Aorta (tissue), 5 donors: ENCODE measurements at regions not wholly inside any gene's neighbourhood (a gene's known extent, or its start where the extent isn't known, plus 50 kb on each side); places are given as distances from the start of the nearest gene placed in this dataset.

Experiments used
- ATAC-seq: fragments of 200-7000 bp; cut with Tn5 transposase; one replicate; pipeline ENCODE4 v1.9.1; 2022; ENCODE audit warnings: moderate library complexity; ENCODE audit not compliant: low FRiP score
- DNase-seq, 2 donors: peaks; one replicate each; pipeline ENCODE4 v3.0.0-alpha.2; 2020
- H3K27ac ChIP-seq, 2 donors: one replicate each; pipeline ENCODE4 v1.5.1; 2013; ENCODE audit warnings: low read length in 2 of 2, mild to moderate bottlenecking in 2 of 2, moderate library complexity in 2 of 2, control low read depth in 1 of 2, inconsistent platforms in 1 of 2, low read depth in 1 of 2
- H3K27me3 ChIP-seq, 2 donors: one replicate each; pipeline ENCODE4 v1.6.1; 2013; ENCODE audit warnings: control low read depth in 1 of 2, low read length in 1 of 2, mild to moderate bottlenecking in 1 of 2, moderate library complexity in 1 of 2; ENCODE audit not compliant: insufficient read depth in 2 of 2, control insufficient read depth in 1 of 2
- H3K36me3 ChIP-seq, 2 donors: one replicate each; pipeline ENCODE4 v1.6.1; 2013; ENCODE audit warnings: control low read depth in 1 of 2, low read length in 1 of 2, mild to moderate bottlenecking in 1 of 2; ENCODE audit not compliant: insufficient read depth in 2 of 2, control insufficient read depth in 1 of 2
- H3K4me1 ChIP-seq, 2 donors: one replicate each; pipeline ENCODE4 v1.6.1; 2013; ENCODE audit warnings: low read length in 2 of 2, control low read depth in 1 of 2, mild to moderate bottlenecking in 1 of 2, moderate library complexity in 1 of 2; ENCODE audit not compliant: insufficient read depth in 2 of 2, control insufficient read depth in 1 of 2
- H3K4me3 ChIP-seq, 2 donors: one replicate each; pipeline ENCODE4 v1.5.1; 2013; ENCODE audit warnings: low read length in 2 of 2, control low read depth in 1 of 2, mild to moderate bottlenecking in 1 of 2
- H3K9me3 ChIP-seq: one replicate; pipeline ENCODE4 v1.6.1; 2013; ENCODE audit warnings: mild to moderate bottlenecking, low read length; ENCODE audit not compliant: control insufficient read depth
- WGBS, 2 donors: extraction: QIAGEN DNeasy Blood & Tissue Kit; methylation state at CpG; one replicate each; pipeline ENCODE4 v1.1.7; 2013; 5-methylcytosine and 5-hydroxymethylcytosine counted together
- intact Hi-C, 2 donors: fragments of 100-400 bp; cut with DNase I; formaldehyde crosslinking; loops; one replicate each; pipeline versions ENCODE4 v1.14.2 to v1.15.0; 2022
- donor health status: healthy with polysubstance abuse.
- donor health status: Bipolar disorder and iron deficiency.
- donor health status: DM: no; HTN: no; CAD: no.
- donor health status: DM: no; HTN: no; CAD: no.
- donor health status: DM: yes; HTN: yes; CAD: no.

GRCh38 chr18:10121028-10121427, 207.2 kb downstream of the VAPA start:
- no peak for DNase-seq
- intact Hi-C loops, result no loop called here
- no peak for ATAC-seq

GRCh38 chr18:10121786-10122515, 208.1 kb downstream of the VAPA start:
- Histone ChIP-seq H3K27ac (no peak overlapping the region), H3K36me3 (no peaks in the 10 kb centered on the region), H3K9me3 (no peaks in the 10 kb centered on the region), H3K4me3 (no peak overlapping the region), H3K27me3 (no peaks in the 10 kb centered on the region), H3K4me1 (peaks cover 0 to 3% of the 10 kb centered on the region in 2 donors)
- 28 to 31% methylated on average over 11 of the region's 11 CpGs for WGBS, 2 donors
- ATAC-seq, result no peak
- DNase-seq, result no peak
- intact Hi-C loops, result no loop called here

More at GRCh38 chr18:10121028-10121427, 207.2 kb downstream of the VAPA start:
- Histone ChIP-seq H3K4me3 (no peak overlapping the region), H3K9me3 (no peaks in the 10 kb centered on the region), H3K4me1 (peaks cover 0 to 3% of the 10 kb centered on the region in 2 donors), H3K27ac (no peak overlapping the region), H3K36me3 (no peaks in the 10 kb centered on the region), H3K27me3 (no peaks in the 10 kb centered on the region)
- WGBS, 2 donors, result 71% methylated on average over 1 of the region's 1 CpG

GRCh38 chr18:10122988-10123950, 209.5 kb downstream of the VAPA start:
- intact Hi-C loops, result no loop called here
- H3K4me3 ChIP-seq, result no peak overlapping the region
- no peaks in the 10 kb centered on the region for H3K9me3 ChIP-seq
- ATAC-seq (no peak), DNase-seq (no peak)
- no peaks in the 10 kb centered on the region for H3K27me3 ChIP-seq
- H3K4me1 ChIP-seq, result peaks cover 0 to 3% of the 10 kb centered on the region in 2 donors
- 92 to 94% methylated on average over 19 of the region's 19 CpGs for WGBS, 2 donors
- H3K36me3 ChIP-seq, result no peaks in the 10 kb centered on the region
- no peak overlapping the region for H3K27ac ChIP-seq

- Histone ChIP-seq H3K4me1 (peaks cover 0 to 3% of the 10 kb centered on the region in 2 donors), H3K4me3 (no peak overlapping the region), H3K27me3 (no peaks in the 10 kb centered on the region), H3K36me3 (no peaks in the 10 kb centered on the region), H3K9me3 (no peaks in the 10 kb centered on the region), H3K27ac (no peak overlapping the region)
- intact Hi-C loops, result no loop called here
- DNase-seq (no peak), ATAC-seq (no peak)
- 93 to 95% methylated on average over 9 of the region's 9 CpGs for WGBS, 2 donors
These were observed 210.3 kb downstream of the VAPA start for GRCh38 chr18:10124071-10124470.

- no peak for ATAC-seq
- H3K27me3 ChIP-seq, result no peaks in the 10 kb centered on the region
- H3K9me3 ChIP-seq, result no peaks in the 10 kb centered on the region
- intact Hi-C loops, result no loop called here
- no peaks in the 10 kb centered on the region for H3K36me3 ChIP-seq
- DNase-seq, result no peak
- H3K4me3 ChIP-seq, result no peak overlapping the region
- H3K27ac ChIP-seq, result no peak overlapping the region
- H3K4me1 ChIP-seq, result peaks cover 0 to 3% of the 10 kb centered on the region in 2 donors
- 30 to 42% methylated on average over 4 of the region's 4 CpGs for WGBS, 2 donors
These were observed 210.7 kb downstream of the VAPA start for GRCh38 chr18:10124557-10124956.

GRCh38 chr18:10124967-10125366, 211.2 kb downstream of the VAPA start:
- peaks cover 0 to 3% of the 10 kb centered on the region in 2 donors for H3K4me1 ChIP-seq
- H3K27me3 ChIP-seq, result no peaks in the 10 kb centered on the region
- H3K9me3 ChIP-seq, result no peaks in the 10 kb centered on the region
- DNase-seq, result no peak
- intact Hi-C loops, result no loop called here
- no peak overlapping the region for H3K4me3 ChIP-seq
- no peak overlapping the region for H3K27ac ChIP-seq
- WGBS, 2 donors, result 27 to 30% methylated on average over 3 of the region's 3 CpGs
- ATAC-seq, result no peak
- no peaks in the 10 kb centered on the region for H3K36me3 ChIP-seq

GRCh38 chr18:10127729-10128128, 213.9 kb downstream of the VAPA start:
- H3K27ac ChIP-seq, result no peak overlapping the region
- intact Hi-C loops, result no loop called here
- H3K9me3 ChIP-seq, result no peaks in the 10 kb centered on the region
- no peaks in the 10 kb centered on the region for H3K36me3 ChIP-seq
- WGBS, 2 donors, result 82 to 83% methylated on average over 5 of the region's 5 CpGs
- DNase-seq (no peak), ATAC-seq (no peak)
- H3K27me3 ChIP-seq, result no peaks in the 10 kb centered on the region
- H3K4me1 ChIP-seq, result no peaks in the 10 kb centered on the region
- H3K4me3 ChIP-seq, result no peak overlapping the region

GRCh38 chr18:10128921-10129501, 215.2 kb downstream of the VAPA start:
- no peaks in the 10 kb centered on the region for H3K36me3 ChIP-seq
- no peaks in the 10 kb centered on the region for H3K27me3 ChIP-seq
- intact Hi-C loops, result no loop called here
- no peaks in the 10 kb centered on the region for H3K4me1 ChIP-seq
- ATAC-seq (no peak), DNase-seq (no peak)
- H3K4me3 ChIP-seq, result no peak overlapping the region
- WGBS, 2 donors, result 90 to 92% methylated on average over 8 of the region's 8 CpGs
- no peak overlapping the region for H3K27ac ChIP-seq
- H3K9me3 ChIP-seq, result no peaks in the 10 kb centered on the region
